Activated CD8-positive, alpha-beta T cell treated with anti-CD3 and anti-CD28 coated beads for 36 hours (primary cell): ENCODE measurements at regions not wholly inside any gene's neighbourhood (a gene's known extent, or its start where the extent isn't known, plus 50 kb on each side); places are given as distances from the start of the nearest gene placed in this dataset.

Source experiments
- ATAC-seq: fragments of 200-7000 bp; cut with Tn5 transposase; one replicate; pipeline ENCODE4 v1.10.0; 2021; ENCODE audit warnings: mild to moderate bottlenecking, moderate library complexity
- CTCF ChIA-PET: fragments of 350-600 bp; sonication (Branson Sonifier 250); formaldehyde crosslinking; loops from one replicate; lab custom pipeline; 2021; ENCODE audit warnings: antibody characterized with exemption; lab: Charles Lee
- POLR2A ChIA-PET: fragments of 350-600 bp; sonication (Branson Sonifier 250); formaldehyde crosslinking; loops from one replicate; lab custom pipeline; 2021; ENCODE audit warnings: antibody characterized with exemption; lab: Charles Lee
- DNase-seq: peaks from one replicate; pipeline ENCODE4 v3.0.0-alpha.2; 2020
- H3K27ac Mint-ChIP-seq: one replicate; pipeline ENCODE4 v1.8.0; 2021; ENCODE audit warnings: mild to moderate bottlenecking, mixed read lengths
- H3K27me3 Mint-ChIP-seq: one replicate; pipeline ENCODE4 v1.8.0; 2021; ENCODE audit warnings: mixed read lengths
- H3K36me3 Mint-ChIP-seq: one replicate; pipeline ENCODE4 v1.8.0; 2021; ENCODE audit warnings: low read depth, mixed read lengths
- H3K4me1 Mint-ChIP-seq: one replicate; pipeline ENCODE4 v1.8.0; 2021; ENCODE audit warnings: low read depth, mixed read lengths
- H3K4me3 Mint-ChIP-seq: one replicate; pipeline ENCODE4 v1.8.0; 2021; ENCODE audit warnings: mild to moderate bottlenecking, moderate library complexity, mixed read lengths
- H3K9me3 Mint-ChIP-seq: one replicate; pipeline ENCODE4 v1.8.0; 2021; ENCODE audit warnings: mixed read lengths
- CTCF ChIP-seq: fragments of 200-600 bp; IDR thresholded peaks from one replicate; pipeline ENCODE4 v1.8.0; 2022; ENCODE audit warnings: antibody characterized with exemption, mild to moderate bottlenecking
- intact Hi-C: fragments of 100-400 bp; cut with micrococcal nuclease; formaldehyde crosslinking; loops from one replicate; pipeline ENCODE4 v1.10.0; 2022

- CTCF ChIA-PET = no interaction called here
- Mint-ChIP-seq H3K27ac (no peak overlapping the region), H3K4me3 (no peak overlapping the region), H3K36me3 (no peaks in the 10 kb centered on the region), H3K4me1 (no peaks in the 10 kb centered on the region), H3K9me3 (no peaks in the 10 kb centered on the region), H3K27me3 (no peaks in the 10 kb centered on the region)
- intact Hi-C loops = no loop called here
- POLR2A ChIA-PET = no interaction called here
- no peak for ATAC-seq
- DNase-seq = no peak
- TF ChIP-seq CTCF = no peak
These were observed 188.7 kb upstream of the APCDD1 start for GRCh38 chr18:10265560-10266333.

GRCh38 chr18:10266334-10266590 is 188.2 kb upstream of the APCDD1 start:
- H3K27me3 Mint-ChIP-seq = no peaks in the 10 kb centered on the region
- no peak for TF ChIP-seq CTCF
- ChIA-PET POLR2A (no interaction called here), CTCF (no interaction called here)
- H3K9me3 Mint-ChIP-seq = no peaks in the 10 kb centered on the region
- H3K4me1 Mint-ChIP-seq = no peaks in the 10 kb centered on the region
- no peak overlapping the region for H3K27ac Mint-ChIP-seq
- H3K4me3 Mint-ChIP-seq = no peak overlapping the region
- ATAC-seq (no peak), DNase-seq (no peak)
- intact Hi-C loops = no loop called here
- no peaks in the 10 kb centered on the region for H3K36me3 Mint-ChIP-seq

- ChIA-PET POLR2A (no interaction called here), CTCF (no interaction called here)
- no peaks in the 10 kb centered on the region for H3K4me1 Mint-ChIP-seq
- ATAC-seq (no peak), DNase-seq (no peak)
- no peaks in the 10 kb centered on the region for H3K36me3 Mint-ChIP-seq
- intact Hi-C loops = no loop called here
- no peak overlapping the region for H3K4me3 Mint-ChIP-seq
- no peak for TF ChIP-seq CTCF
- no peak overlapping the region for H3K27ac Mint-ChIP-seq
- H3K9me3 Mint-ChIP-seq = no peaks in the 10 kb centered on the region
- H3K27me3 Mint-ChIP-seq = no peaks in the 10 kb centered on the region
These were observed 185.2 kb upstream of the APCDD1 start for GRCh38 chr18:10269261-10269660.

GRCh38 chr18:10270151-10270571 is 184.3 kb upstream of the APCDD1 start:
- ATAC-seq = no peak
- ChIA-PET CTCF (no interaction called here), POLR2A (no interaction called here)
- H3K27ac Mint-ChIP-seq = no peak overlapping the region
- DNase-seq = no peak
- H3K4me1 Mint-ChIP-seq = no peaks in the 10 kb centered on the region
- H3K36me3 Mint-ChIP-seq = no peaks in the 10 kb centered on the region
- no peak for TF ChIP-seq CTCF
- H3K9me3 Mint-ChIP-seq = no peaks in the 10 kb centered on the region
- H3K27me3 Mint-ChIP-seq = no peaks in the 10 kb centered on the region
- H3K4me3 Mint-ChIP-seq = no peak overlapping the region
- intact Hi-C loops = no loop called here

- H3K36me3 Mint-ChIP-seq = no peaks in the 10 kb centered on the region
- no peaks in the 10 kb centered on the region for H3K9me3 Mint-ChIP-seq
- no peak overlapping the region for H3K4me3 Mint-ChIP-seq
- ATAC-seq (no peak), DNase-seq (no peak)
- no peak overlapping the region for H3K27ac Mint-ChIP-seq
- H3K27me3 Mint-ChIP-seq = no peaks in the 10 kb centered on the region
- H3K4me1 Mint-ChIP-seq = no peaks in the 10 kb centered on the region
- CTCF ChIA-PET = no interaction called here
- no peak for TF ChIP-seq CTCF
- POLR2A ChIA-PET = no interaction called here
- intact Hi-C loops = no loop called here
These were observed 183.0 kb upstream of the APCDD1 start for GRCh38 chr18:10271481-10271880.
